A673 (cell line): ENCODE measurements at regions not wholly inside any gene's neighbourhood (a gene's known extent, or its start where the extent isn't known, plus 50 kb on each side); places are given as distances from the start of the nearest gene placed in this dataset.

Source experiments
- CTCF ChIP-seq: fragments of 300-800, 200-600 bp; sonication (generic); conservative IDR thresholded peaks from 2 replicates; pipeline ENCODE4 v1.5.1; 2017; ENCODE audit warnings: low read depth, mild to moderate bottlenecking, antibody characterized with exemption, low read length, moderate library complexity, mixed read lengths
- EZH2 ChIP-seq: fragments of 200-600 bp; sonication (generic); IDR thresholded peaks from 2 replicates; pipeline ENCODE4 v1.6.1; 2017; ENCODE audit warnings: borderline replicate concordance, low read depth, mild to moderate bottlenecking, mixed read lengths, antibody characterized with exemption, low read length; ENCODE audit not compliant: poor library complexity, severe bottlenecking

- TF ChIP-seq CTCF, result no peak
- TF ChIP-seq EZH2, result no peak
Observed at GRCh38 chr1:166699613-166700012, 139.7 kb upstream of the POGK start.
